Fibroblast of lung (primary cell): ENCODE measurements at regions not wholly inside any gene's neighbourhood (a gene's known extent, or its start where the extent isn't known, plus 50 kb on each side); places are given as distances from the start of the nearest gene placed in this dataset.
A peak's percentile ranks its signal among the peaks of the same experiment; 100 is the strongest.
"Not testable (repeated sequence)": the region's sequence is repeated elsewhere in the genome, so short reads cannot be mapped to it uniquely, and the experiment has no call there.

ENCODE experiments used
- DNase-seq, 2 donors: peaks; one replicate each; pipeline versions ENCODE4 v3.0.0 to v3.0.0-alpha.2; 2010; ENCODE audit warnings: low read depth in 2 of 2
- H2AFZ ChIP-seq: 2 replicates; pipeline ENCODE4 v1.5.1; 2012; ENCODE audit warnings: low read length, control low read depth, inconsistent platforms
- H3K27ac ChIP-seq: 2 replicates; pipeline ENCODE4 v1.5.1; 2011; ENCODE audit warnings: low read length, control low read depth; ENCODE audit not compliant: insufficient read depth
- H3K27me3 ChIP-seq: 2 replicates; pipeline ENCODE4 v1.5.1; 2011; ENCODE audit warnings: mild to moderate bottlenecking, low read length; ENCODE audit not compliant: control insufficient read depth, insufficient read depth
- H3K36me3 ChIP-seq: 2 replicates; pipeline ENCODE4 v1.5.1; 2011; ENCODE audit warnings: low read length; ENCODE audit not compliant: control insufficient read depth, insufficient read depth
- H3K4me1 ChIP-seq: 2 replicates; pipeline ENCODE4 v1.5.1; 2011; ENCODE audit warnings: low read length; ENCODE audit not compliant: control insufficient read depth, insufficient read depth; ENCODE audit errors: extremely low read depth
- H3K4me2 ChIP-seq: 2 replicates; pipeline ENCODE4 v1.5.1; 2011; ENCODE audit warnings: low read length, control low read depth; ENCODE audit not compliant: insufficient read depth; ENCODE audit errors: extremely low read depth
- H3K4me3 ChIP-seq, 4 experiments: fragments of 200-600 bp in 1 of 4; sonication (generic) in 1 of 4; replicated peaks in 1 of 4; 2 replicates each; pipeline ENCODE4 v1.5.1; 2011 to 2016; ENCODE audit warnings: low read length in 4 of 4, low read depth in 3 of 4, mild to moderate bottlenecking in 3 of 4, control low read depth in 2 of 4, inconsistent platforms in 1 of 4, mixed read lengths in 1 of 4; ENCODE audit not compliant: insufficient read depth in 1 of 4; ENCODE audit errors: control extremely low read depth in 1 of 4
- H3K79me2 ChIP-seq: 2 replicates; pipeline ENCODE4 v1.5.1; 2012; ENCODE audit warnings: mild to moderate bottlenecking, low read length, inconsistent platforms; ENCODE audit not compliant: control insufficient read depth, insufficient read depth
- H3K9ac ChIP-seq: 2 replicates; pipeline ENCODE4 v1.5.1; 2011; ENCODE audit warnings: mild to moderate bottlenecking, low read length, control low read depth; ENCODE audit not compliant: insufficient read depth
- H3K9me3 ChIP-seq: 2 replicates; pipeline ENCODE4 v1.5.1; 2012; ENCODE audit warnings: low read depth, low read length; ENCODE audit not compliant: control insufficient read depth, insufficient read depth
- H4K20me1 ChIP-seq: 2 replicates; pipeline ENCODE4 v1.5.1; 2011; ENCODE audit warnings: low read length; ENCODE audit not compliant: control insufficient read depth, insufficient read depth; ENCODE audit errors: extremely low read depth
- CTCF ChIP-seq, 2 donors: IDR thresholded peaks in 1 of 2; conservative IDR thresholded peaks in 1 of 2; 1 replicate in 1 of 2; 2 replicates in 1 of 2; pipeline ENCODE4 v1.5.1; 2011 to 2012; ENCODE audit warnings: low read length in 2 of 2, control low read depth in 1 of 2, inconsistent platforms in 1 of 2, low read depth in 1 of 2, mild to moderate bottlenecking in 1 of 2
- EZH2 ChIP-seq: IDR thresholded peaks from 2 replicates; pipeline ENCODE4 v1.5.1; 2012; ENCODE audit warnings: low read length, control low read depth, mild to moderate bottlenecking; ENCODE audit errors: missing control alignments

- Histone ChIP-seq H3K36me3 (no peaks in the 10 kb centered on the region), H3K4me2 (no peak overlapping the region), H3K27ac (no peak overlapping the region), H3K79me2 (no peaks in the 10 kb centered on the region), H3K9me3 (no peaks in the 10 kb centered on the region), H4K20me1 (no peaks in the 10 kb centered on the region), H3K27me3 (no peaks in the 10 kb centered on the region), H3K9ac (no peak overlapping the region), H3K4me3 (no peak overlapping the region), H3K4me1 (no peaks in the 10 kb centered on the region), H2AFZ (no peak overlapping the region)
- DNase-seq = peak in 1 of 2 donors; percentile 19
- TF ChIP-seq CTCF (conservative IDR thresholded peaks at IDR 0.05 in 1 of 2, IDR thresholded peaks at IDR 0.05 in 1 of 2; ENCODE audit: low read depth in 1 of 2, low read length in 2 of 2) (no peak), EZH2 (no peak)
These were observed 926.6 kb downstream of the LTN1 start for GRCh38 chr21:28066076-28066475.

- H3K79me2 ChIP-seq = no peaks in the 10 kb centered on the region
- no peak overlapping the region for H3K9ac ChIP-seq
- no peaks in the 10 kb centered on the region for H3K4me1 ChIP-seq
- no peak for DNase-seq
- H2AFZ ChIP-seq = no peak overlapping the region
- H3K36me3 ChIP-seq = no peaks in the 10 kb centered on the region
- no peak overlapping the region for H3K27ac ChIP-seq
- no peaks in the 10 kb centered on the region for H4K20me1 ChIP-seq
- TF ChIP-seq EZH2 = no peak
- no peak for TF ChIP-seq CTCF (conservative IDR thresholded peaks at IDR 0.05 in 1 of 2, IDR thresholded peaks at IDR 0.05 in 1 of 2; ENCODE audit: low read depth in 1 of 2, low read length in 2 of 2)
- no peak overlapping the region for H3K4me2 ChIP-seq
- no peaks in the 10 kb centered on the region for H3K27me3 ChIP-seq
- no peak overlapping the region for H3K4me3 ChIP-seq
- no peaks in the 10 kb centered on the region for H3K9me3 ChIP-seq
These were observed 929.1 kb downstream of the LTN1 start for GRCh38 chr21:28063241-28064216.

- H3K4me1 ChIP-seq, H3K4me3 ChIP-seq, H4K20me1 ChIP-seq, H3K9me3 ChIP-seq, H3K27me3 ChIP-seq, H2AFZ ChIP-seq, H3K27ac ChIP-seq, H3K36me3 ChIP-seq, H3K4me2 ChIP-seq, H3K79me2 ChIP-seq, H3K9ac ChIP-seq: not testable (repeated sequence)
- DNase-seq = peak in 1 of 2 donors; percentile 30
These were observed 939.7 kb downstream of the LTN1 start for GRCh38 chr21:28052956-28053355.
